Sciatic nerve (tissue), 2 donors: ENCODE measurements at regions not wholly inside any gene's neighbourhood (a gene's known extent, or its start where the extent isn't known, plus 50 kb on each side); places are given as distances from the start of the nearest gene placed in this dataset.

Source experiments
- ATAC-seq: fragments of 200-7000 bp; cut with Tn5 transposase; one replicate; pipeline ENCODE4 v1.9.1; 2020; ENCODE audit warnings: mild to moderate bottlenecking, moderate library complexity
- DNase-seq: peaks from one replicate; pipeline ENCODE4 v3.0.0-alpha.2; 2020; ENCODE audit warnings: low spot score
- intact Hi-C: fragments of 100-400 bp; cut with DNase I; formaldehyde crosslinking; loops from one replicate; pipeline ENCODE4 v1.14.2; 2022
- donor health status: DM: no; HTN: no; CAD: no.
- donor health status: DM: no; HTN: no; CAD: no.

DNA sequence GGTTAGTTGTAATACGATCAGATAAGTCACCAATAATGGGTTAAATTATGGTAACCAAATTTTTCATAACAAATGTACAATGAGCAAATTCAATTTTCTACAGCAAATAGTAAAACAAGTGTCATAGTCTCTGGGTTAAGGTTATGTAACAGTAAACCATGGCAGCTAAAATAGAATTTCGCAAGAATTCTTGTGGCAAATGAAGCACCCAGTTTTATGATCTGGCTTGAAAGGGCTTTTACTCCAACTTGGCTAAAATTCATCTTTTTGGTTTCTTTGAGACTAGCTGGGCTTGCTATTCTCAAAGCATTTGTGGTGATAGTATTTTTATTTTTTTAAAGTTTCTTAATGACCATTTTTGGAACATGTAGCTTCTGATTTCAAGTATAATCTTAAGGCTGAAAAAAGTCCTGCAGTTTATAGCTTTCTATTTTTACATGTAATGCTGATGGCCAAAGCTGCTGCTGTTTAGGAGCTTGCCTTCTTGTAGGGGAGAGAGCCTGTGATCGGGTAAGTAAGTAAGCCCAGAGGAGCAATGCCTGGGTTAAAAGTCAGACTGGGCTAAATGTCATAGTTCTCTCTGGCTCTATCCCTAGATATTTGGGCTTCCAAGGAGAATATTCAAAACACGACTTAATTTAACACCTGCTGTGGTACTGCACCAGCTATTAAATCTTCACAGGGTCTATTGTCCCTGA, 55.5 kb upstream of the SYPL1 start:
- intact Hi-C loops, result no loop called here
- DNase-seq (no peak), ATAC-seq (peak; percentile 87)

- DNase-seq, result no peak
- intact Hi-C loops, result no loop called here
- ATAC-seq, result peak; percentile 82
These were observed 54.7 kb upstream of the SYPL1 start for GRCh38 chr7:106166651-106167342.

- DNase-seq, result no peak
- ATAC-seq, result no peak
- intact Hi-C loops, result no loop called here
These were observed 53.2 kb upstream of the SYPL1 start for GRCh38 chr7:106165337-106165736.

DNA sequence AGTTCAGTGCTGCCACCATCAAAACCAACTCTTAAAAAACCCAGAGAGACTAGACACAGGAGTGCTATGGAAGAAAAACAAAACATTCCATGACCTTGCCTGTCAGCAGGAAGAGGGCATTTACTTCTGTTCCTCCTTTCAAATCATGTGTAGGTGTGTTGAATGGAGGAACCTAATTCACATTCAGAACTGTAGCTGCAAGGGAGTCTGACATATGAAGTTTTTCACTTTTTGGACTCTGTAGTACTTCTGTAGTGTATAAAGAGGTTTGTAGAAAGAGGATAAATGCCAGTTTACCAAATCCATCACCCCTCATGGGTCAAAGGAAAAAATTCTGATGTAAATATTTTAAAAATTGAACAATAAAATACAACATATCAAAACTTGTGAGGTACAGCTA, 51.1 kb upstream of the SYPL1 start:
- DNase-seq (no peak), ATAC-seq (no peak)
- intact Hi-C loops, result no loop called here
